ENCODE measurements at regions not wholly inside any gene's neighbourhood (a gene's known extent, or its start where the extent isn't known, plus 50 kb on each side); places are given as distances from the start of the nearest gene placed in this dataset.

GRCh38 chr7:3138206-3138605, 94.5 kb upstream of the CARD11 start:
- TF ChIP-seq, protein P1, sequence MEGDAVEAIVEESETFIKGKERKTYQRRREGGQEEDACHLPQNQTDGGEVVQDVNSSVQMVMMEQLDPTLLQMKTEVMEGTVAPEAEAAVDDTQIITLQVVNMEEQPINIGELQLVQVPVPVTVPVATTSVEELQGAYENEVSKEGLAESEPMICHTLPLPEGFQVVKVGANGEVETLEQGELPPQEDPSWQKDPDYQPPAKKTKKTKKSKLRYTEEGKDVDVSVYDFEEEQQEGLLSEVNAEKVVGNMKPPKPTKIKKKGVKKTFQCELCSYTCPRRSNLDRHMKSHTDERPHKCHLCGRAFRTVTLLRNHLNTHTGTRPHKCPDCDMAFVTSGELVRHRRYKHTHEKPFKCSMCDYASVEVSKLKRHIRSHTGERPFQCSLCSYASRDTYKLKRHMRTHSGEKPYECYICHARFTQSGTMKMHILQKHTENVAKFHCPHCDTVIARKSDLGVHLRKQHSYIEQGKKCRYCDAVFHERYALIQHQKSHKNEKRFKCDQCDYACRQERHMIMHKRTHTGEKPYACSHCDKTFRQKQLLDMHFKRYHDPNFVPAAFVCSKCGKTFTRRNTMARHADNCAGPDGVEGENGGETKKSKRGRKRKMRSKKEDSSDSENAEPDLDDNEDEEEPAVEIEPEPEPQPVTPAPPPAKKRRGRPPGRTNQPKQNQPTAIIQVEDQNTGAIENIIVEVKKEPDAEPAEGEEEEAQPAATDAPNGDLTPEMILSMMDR (IDR thresholded peaks at IDR 0.05; ENCODE audit: low read length), result no peak
- TF ChIP-seq EZH2phosphoT487 (IDR thresholded peaks at IDR 0.05; ENCODE audit: low read length), result no peak

Data from MM.1S (cell line).